Caco-2 (cell line): ENCODE measurements at regions not wholly inside any gene's neighbourhood (a gene's known extent, or its start where the extent isn't known, plus 50 kb on each side); places are given as distances from the start of the nearest gene placed in this dataset.

Experiments used
- BruUV-seq: library from RNA; stranded (reverse); fragments of 400-500 nt; replicated peaks from 2 replicates; lab custom pipeline; 2021; lab: Mats Ljungman, UMichigan
- CTCF ChIA-PET: fragments of 300-600 bp; sonication (Branson Sonifier 250); formaldehyde crosslinking; loops from one replicate; lab custom pipeline; 2022; ENCODE audit warnings: antibody characterized with exemption; lab: Charles Lee
- POLR2A ChIA-PET: fragments of 300-600 bp; sonication (Branson Sonifier 250); formaldehyde crosslinking; loops from one replicate; lab custom pipeline; 2022; ENCODE audit warnings: antibody characterized with exemption; lab: Charles Lee
- DNase-seq, 2 experiments: peaks; one replicate each; pipeline versions ENCODE4 v3.0.0 to v3.0.0-alpha.2; 2020 to 2022
- H3K27me3 ChIP-seq: replicated peaks from 2 replicates; pipeline ENCODE4 v1.6.0; 2011; ENCODE audit warnings: low read length; ENCODE audit not compliant: control insufficient read depth, insufficient read depth
- H3K36me3 ChIP-seq: 2 replicates; pipeline ENCODE4 v1.5.1; 2011; ENCODE audit warnings: low read length; ENCODE audit not compliant: control insufficient read depth, insufficient read depth
- H3K4me1 ChIP-seq: fragments of 250-450 bp; sonication (Bioruptor Pico); 2 replicates; pipeline ENCODE4 v1.5.1; 2020; ENCODE audit warnings: mild to moderate bottlenecking
- H3K4me3 ChIP-seq: 2 replicates; pipeline ENCODE4 v1.5.1; 2011; ENCODE audit warnings: low read depth, mild to moderate bottlenecking, control low read depth, low read length
- H3K9me3 ChIP-seq: fragments of 250-450 bp; sonication (Bioruptor Pico); 2 replicates; pipeline ENCODE4 v1.5.1; 2020; ENCODE audit warnings: mild to moderate bottlenecking, moderate library complexity
- H3K27ac Mint-ChIP-seq: one replicate; pipeline ENCODE4 v1.8.0; 2022; ENCODE audit warnings: mixed read lengths; ENCODE audit not compliant: unreplicated experiment
- H3K27me3 Mint-ChIP-seq: one replicate; pipeline ENCODE4 v1.8.0; 2022; ENCODE audit warnings: mixed read lengths; ENCODE audit not compliant: insufficient read depth, unreplicated experiment
- H3K36me3 Mint-ChIP-seq: one replicate; pipeline ENCODE4 v1.8.0; 2022; ENCODE audit warnings: mild to moderate bottlenecking, mixed read lengths; ENCODE audit not compliant: insufficient read depth, unreplicated experiment
- H3K4me1 Mint-ChIP-seq: one replicate; pipeline ENCODE4 v1.8.0; 2022; ENCODE audit warnings: low read depth, mixed read lengths; ENCODE audit not compliant: unreplicated experiment
- H3K4me3 Mint-ChIP-seq: one replicate; pipeline ENCODE4 v1.8.0; 2022; ENCODE audit warnings: mild to moderate bottlenecking, moderate library complexity, mixed read lengths; ENCODE audit not compliant: unreplicated experiment
- H3K9me3 Mint-ChIP-seq: one replicate; pipeline ENCODE4 v1.8.0; 2022; ENCODE audit warnings: mixed read lengths; ENCODE audit not compliant: unreplicated experiment
- CTCF ChIP-seq, 2 experiments: fragments of 200-600 bp in 1 of 2; IDR thresholded peaks; 1 replicate in 1 of 2; 2 replicates in 1 of 2; pipeline versions ENCODE4 v1.5.1 to v1.8.0; 2011 to 2022; ENCODE audit warnings: antibody characterized with exemption in 1 of 2, control low read depth in 1 of 2, inconsistent platforms in 1 of 2, low read depth in 1 of 2, low read length in 1 of 2, mild to moderate bottlenecking in 1 of 2, moderate library complexity in 1 of 2; ENCODE audit not compliant: insufficient read depth in 1 of 2, severe bottlenecking in 1 of 2, unreplicated experiment in 1 of 2
- intact Hi-C: fragments of 100-400 bp; cut with micrococcal nuclease; formaldehyde crosslinking; loops from one replicate; pipeline ENCODE4 v1.10.0; 2022; ENCODE audit not compliant: unreplicated experiment

DNA sequence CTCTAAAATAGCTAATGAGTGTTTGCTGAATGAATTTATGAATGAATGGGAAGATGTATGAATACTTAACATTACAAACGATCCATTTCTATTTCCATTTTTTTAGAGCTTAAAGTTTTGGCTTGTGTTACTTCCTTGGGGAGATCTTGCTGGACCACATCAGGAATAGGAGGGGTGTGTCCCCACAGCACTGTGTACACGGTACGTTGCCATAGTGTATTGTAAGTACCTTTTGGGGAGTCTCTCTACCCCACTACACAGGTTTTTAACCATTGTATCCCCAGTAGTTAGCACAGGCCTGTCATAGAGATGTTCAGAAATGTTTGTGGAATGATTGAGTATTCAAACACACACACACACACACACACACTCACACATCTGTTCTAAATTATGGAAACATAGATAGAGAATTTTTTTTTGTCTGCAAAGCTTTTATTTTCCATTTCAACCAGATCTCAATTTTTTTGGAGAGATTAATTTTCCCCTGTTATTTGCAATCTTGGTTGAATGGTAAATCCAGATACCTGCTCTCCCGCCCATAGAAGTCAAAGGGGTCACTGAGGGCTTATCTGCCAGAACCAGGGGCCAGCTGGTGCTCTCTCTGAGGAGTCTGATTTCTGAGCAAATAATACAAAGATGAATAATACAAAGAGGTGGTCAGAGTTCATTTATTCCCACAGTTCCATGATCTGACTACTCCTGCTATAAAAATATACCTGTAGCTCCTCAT lies 471.0 kb downstream of the INSC start:
- no peak overlapping the region for H3K4me3 ChIP-seq
- TF ChIP-seq CTCF (IDR thresholded peaks at IDR 0.05; ENCODE audit: insufficient read depth in 1 of 2, low read depth in 1 of 2, low read length in 1 of 2, severe bottlenecking in 1 of 2, unreplicated experiment in 1 of 2), result no peak
- H3K27me3 ChIP-seq, result no peaks in the 10 kb centered on the region
- H3K9me3 ChIP-seq, result no peaks in the 10 kb centered on the region
- H3K27ac Mint-ChIP-seq, result no peak overlapping the region
- H3K4me3 Mint-ChIP-seq, result no peak overlapping the region
- H3K36me3 ChIP-seq, result no peaks in the 10 kb centered on the region
- H3K27me3 Mint-ChIP-seq, result no peaks in the 10 kb centered on the region
- intact Hi-C loops, result no loop called here
- no peaks in the 10 kb centered on the region for H3K4me1 Mint-ChIP-seq
- no peaks in the 10 kb centered on the region for H3K36me3 Mint-ChIP-seq
- no peaks in the 10 kb centered on the region for H3K9me3 Mint-ChIP-seq
- ChIA-PET POLR2A (no interaction called here), CTCF (no interaction called here)
- no peak for DNase-seq
- no TSS peak for BruUV-seq
- no peaks in the 10 kb centered on the region for H3K4me1 ChIP-seq

DNA sequence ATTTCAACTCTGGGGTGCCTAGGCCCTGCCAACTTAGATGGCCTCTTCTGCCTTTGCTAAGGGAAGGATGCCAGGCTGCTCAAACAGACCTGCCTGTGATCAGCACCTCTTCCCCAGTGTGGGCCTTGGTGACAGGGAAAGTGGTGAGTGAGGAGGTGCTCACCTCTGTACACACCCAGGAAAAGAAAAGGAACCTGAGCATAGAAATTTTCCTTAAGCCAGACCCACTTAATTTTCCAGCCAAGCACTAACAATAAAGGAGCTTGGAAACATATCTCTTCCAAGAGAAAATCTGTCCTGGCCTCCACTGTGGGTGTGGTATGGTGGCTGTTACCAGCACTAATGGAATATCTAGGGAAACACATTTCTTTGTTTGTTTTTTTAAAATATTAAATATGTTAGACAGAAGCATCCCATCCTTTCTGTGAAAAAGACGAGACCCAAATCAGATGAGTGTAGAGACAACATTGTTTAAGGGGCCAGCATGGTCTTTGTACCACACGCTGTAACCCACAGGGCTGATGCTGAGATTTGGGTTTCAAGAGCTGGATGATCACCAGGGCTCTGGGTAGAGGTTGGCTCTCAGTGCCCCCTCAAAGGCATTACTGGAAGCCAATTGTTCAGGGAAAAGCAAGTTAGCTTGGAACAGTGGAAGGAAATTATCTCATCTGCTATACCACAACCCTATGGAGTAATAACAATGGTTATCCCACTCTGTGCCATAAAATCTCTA lies 472.2 kb downstream of the INSC start:
- no peaks in the 10 kb centered on the region for H3K36me3 Mint-ChIP-seq
- no peaks in the 10 kb centered on the region for H3K27me3 Mint-ChIP-seq
- no peak for TF ChIP-seq CTCF (IDR thresholded peaks at IDR 0.05; ENCODE audit: insufficient read depth in 1 of 2, low read depth in 1 of 2, low read length in 1 of 2, severe bottlenecking in 1 of 2, unreplicated experiment in 1 of 2)
- Histone ChIP-seq H3K27me3 (no peaks in the 10 kb centered on the region), H3K4me1 (no peaks in the 10 kb centered on the region), H3K4me3 (no peak overlapping the region), H3K9me3 (no peaks in the 10 kb centered on the region), H3K36me3 (no peaks in the 10 kb centered on the region)
- POLR2A ChIA-PET, result no interaction called here
- H3K4me1 Mint-ChIP-seq, result no peaks in the 10 kb centered on the region
- no peak overlapping the region for H3K27ac Mint-ChIP-seq
- H3K4me3 Mint-ChIP-seq, result no peak overlapping the region
- no peak for DNase-seq
- H3K9me3 Mint-ChIP-seq, result no peaks in the 10 kb centered on the region
- CTCF ChIA-PET, result no interaction called here
- BruUV-seq, result no TSS peak
- intact Hi-C loops, result no loop called here

GRCh38 chr11:15589070-15589626 lies 474.4 kb downstream of the INSC start:
- no peaks in the 10 kb centered on the region for H3K4me1 Mint-ChIP-seq
- POLR2A ChIA-PET, result no interaction called here
- Histone ChIP-seq H3K4me3 (no peak overlapping the region), H3K9me3 (no peaks in the 10 kb centered on the region), H3K27me3 (no peaks in the 10 kb centered on the region), H3K4me1 (no peaks in the 10 kb centered on the region), H3K36me3 (no peaks in the 10 kb centered on the region)
- intact Hi-C loops, result no loop called here
- no peak for TF ChIP-seq CTCF (IDR thresholded peaks at IDR 0.05; ENCODE audit: insufficient read depth in 1 of 2, low read depth in 1 of 2, low read length in 1 of 2, severe bottlenecking in 1 of 2, unreplicated experiment in 1 of 2)
- no peak for DNase-seq
- H3K27me3 Mint-ChIP-seq, result no peaks in the 10 kb centered on the region
- H3K36me3 Mint-ChIP-seq, result no peaks in the 10 kb centered on the region
- CTCF ChIA-PET, result no interaction called here
- H3K9me3 Mint-ChIP-seq, result no peaks in the 10 kb centered on the region
- no peak overlapping the region for H3K4me3 Mint-ChIP-seq
- no peak overlapping the region for H3K27ac Mint-ChIP-seq
- no TSS peak for BruUV-seq
